Stomach (tissue), 8 donors: ENCODE measurements at regions not wholly inside any gene's neighbourhood (a gene's known extent, or its start where the extent isn't known, plus 50 kb on each side); places are given as distances from the start of the nearest gene placed in this dataset.
A peak's percentile ranks its signal among the peaks of the same experiment; 100 is the strongest.

Source experiments
- DNase-seq, 2 donors: peaks; one replicate each; pipeline versions ENCODE4 v3.0.0 to v3.0.0-alpha.2; 2013 to 2019
- H3K27ac ChIP-seq, 5 donors: fragments of 200-600 bp in 4 of 5; sonication (generic) in 4 of 5; one replicate each; pipeline ENCODE4 v1.5.1; 2013 to 2019; ENCODE audit warnings: mild to moderate bottlenecking in 1 of 5, moderate library complexity in 1 of 5
- H3K27me3 ChIP-seq, 3 donors: fragments of 200-600 bp; sonication (generic); one replicate each; pipeline ENCODE4 v1.5.1; 2017 to 2019; ENCODE audit warnings: mixed run types in 1 of 3
- H3K36me3 ChIP-seq, 4 donors: fragments of 200-600 bp; sonication (generic); 1 replicate in 3 of 4; 2 replicates in 1 of 4; pipeline ENCODE4 v1.5.1; 2016 to 2019
- H3K4me1 ChIP-seq, 4 donors: fragments of 200-600 bp; sonication (generic); one replicate each; pipeline ENCODE4 v1.5.1; 2016 to 2019
- H3K4me3 ChIP-seq, 4 donors: fragments of 200-600 bp; sonication (generic) in 3 of 4; one replicate each; pipeline ENCODE4 v1.5.1; 2016 to 2019; ENCODE audit warnings: mild to moderate bottlenecking in 1 of 4
- H3K9me3 ChIP-seq, 4 donors: fragments of 200-600 bp; sonication (generic); one replicate each; pipeline ENCODE4 v1.5.1; 2016 to 2019
- EP300 ChIP-seq: sonication (generic); formaldehyde crosslinking; IDR thresholded peaks from one replicate; pipeline ENCODE4 v1.6.1; 2017; ENCODE audit warnings: antibody characterized with exemption
- POLR2A ChIP-seq, 4 donors: fragments of 450-650 bp; IDR thresholded peaks; one replicate each; pipeline ENCODE4 v1.6.1; 2016; ENCODE audit warnings: antibody characterized with exemption in 4 of 4, control low read depth in 2 of 4, mild to moderate bottlenecking in 1 of 4, moderate library complexity in 1 of 4
- POLR2AphosphoS5 ChIP-seq, 3 donors: sonication (generic); formaldehyde crosslinking; IDR thresholded peaks; one replicate each; pipeline ENCODE4 v1.6.1; 2016; ENCODE audit warnings: antibody characterized with exemption in 3 of 3
- WGBS, 5 donors: extraction: QIAGEN DNeasy Blood & Tissue Kit in 3 of 5; methylation state at CpG; one replicate each; pipeline versions ENCODE4 v1.1.5 to v1.1.7; 2013 to 2018; 5-methylcytosine and 5-hydroxymethylcytosine counted together
- intact Hi-C: fragments of 100-400 bp; cut with DNase I; formaldehyde crosslinking; loops from one replicate; pipeline ENCODE4 v1.15.1; 2023; ENCODE audit warnings: low total_unique reads
- TF ChIP-seq, protein P1 (sequence below), 7 experiments: fragments of 450-650 bp in 4 of 7; fragments of 200-600 bp in 3 of 7; sonication (generic) in 3 of 7; IDR thresholded peaks; one replicate each; pipeline ENCODE4 v1.5.1; 2016 to 2019; ENCODE audit warnings: antibody characterized with exemption in 7 of 7, control low read depth in 2 of 7, mild to moderate bottlenecking in 1 of 7
- donor health status: healthy with polysubstance abuse.
- donor health status: Bipolar disorder and iron deficiency.
- donor health status: healthy.

DNA sequence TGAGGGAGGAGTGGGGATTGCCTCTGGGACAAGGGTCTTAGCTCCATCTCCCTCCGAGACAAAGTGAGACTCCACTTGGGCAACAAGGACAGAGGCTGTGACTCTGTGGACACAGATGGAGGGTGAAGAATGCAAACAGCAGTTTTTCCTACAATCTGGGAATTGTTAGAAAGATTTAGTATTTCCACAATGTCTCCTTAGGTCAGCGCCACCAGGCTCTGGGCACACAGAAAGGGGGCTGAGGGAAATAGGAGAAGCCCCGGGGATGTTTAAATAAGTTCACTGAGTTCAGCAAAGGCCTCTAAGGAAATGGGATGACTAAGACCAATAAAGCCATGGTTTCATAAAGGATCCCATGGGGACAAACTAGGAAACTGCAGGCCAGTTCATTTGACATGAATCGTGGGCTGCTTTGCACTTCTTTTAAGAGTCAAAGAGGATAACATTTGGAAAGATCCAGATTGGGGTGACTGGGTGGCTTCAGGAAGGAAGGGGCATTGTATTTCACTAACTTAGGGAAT, 219.8 kb upstream of the GLI3 start:
- Histone ChIP-seq H3K36me3 (no peaks in the 10 kb centered on the region), H3K27me3 (no peaks in the 10 kb centered on the region), H3K9me3 (no peaks in the 10 kb centered on the region), H3K4me3 (no peak overlapping the region), H3K4me1 (no peaks in the 10 kb centered on the region), H3K27ac (no peak overlapping the region)
- TF ChIP-seq POLR2A (IDR thresholded peaks at IDR 0.05) = no peak
- TF ChIP-seq, protein P1, sequence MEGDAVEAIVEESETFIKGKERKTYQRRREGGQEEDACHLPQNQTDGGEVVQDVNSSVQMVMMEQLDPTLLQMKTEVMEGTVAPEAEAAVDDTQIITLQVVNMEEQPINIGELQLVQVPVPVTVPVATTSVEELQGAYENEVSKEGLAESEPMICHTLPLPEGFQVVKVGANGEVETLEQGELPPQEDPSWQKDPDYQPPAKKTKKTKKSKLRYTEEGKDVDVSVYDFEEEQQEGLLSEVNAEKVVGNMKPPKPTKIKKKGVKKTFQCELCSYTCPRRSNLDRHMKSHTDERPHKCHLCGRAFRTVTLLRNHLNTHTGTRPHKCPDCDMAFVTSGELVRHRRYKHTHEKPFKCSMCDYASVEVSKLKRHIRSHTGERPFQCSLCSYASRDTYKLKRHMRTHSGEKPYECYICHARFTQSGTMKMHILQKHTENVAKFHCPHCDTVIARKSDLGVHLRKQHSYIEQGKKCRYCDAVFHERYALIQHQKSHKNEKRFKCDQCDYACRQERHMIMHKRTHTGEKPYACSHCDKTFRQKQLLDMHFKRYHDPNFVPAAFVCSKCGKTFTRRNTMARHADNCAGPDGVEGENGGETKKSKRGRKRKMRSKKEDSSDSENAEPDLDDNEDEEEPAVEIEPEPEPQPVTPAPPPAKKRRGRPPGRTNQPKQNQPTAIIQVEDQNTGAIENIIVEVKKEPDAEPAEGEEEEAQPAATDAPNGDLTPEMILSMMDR (IDR thresholded peaks at IDR 0.05) = no peak
- no peak for TF ChIP-seq POLR2AphosphoS5 (IDR thresholded peaks at IDR 0.05)
- no peak for TF ChIP-seq EP300
- no peak for DNase-seq
- WGBS, 5 donors = 72 to 85% (median 77%) methylated on average over 4 of the region's 4 CpGs
- intact Hi-C loops = no loop called here

DNA sequence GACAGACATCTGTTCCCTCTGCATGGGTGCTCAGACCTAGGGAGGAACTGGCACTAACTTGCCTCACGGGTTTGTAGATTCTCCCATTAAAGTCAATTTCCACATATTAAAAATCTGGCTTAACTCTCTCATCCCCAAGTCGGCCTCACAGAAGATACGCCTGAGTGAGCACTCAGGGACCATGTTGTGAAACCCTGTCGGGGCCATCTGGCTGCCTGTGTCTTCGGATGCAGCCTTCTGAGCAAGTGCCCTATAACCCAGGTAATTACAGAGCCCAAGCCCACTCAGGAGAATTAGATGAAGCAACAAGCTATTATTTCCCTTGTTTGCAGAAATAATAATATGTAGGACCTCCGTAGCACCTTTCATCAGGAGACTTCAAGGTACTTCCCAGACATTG, 219.3 kb upstream of the GLI3 start:
- 78 to 94% (median 80%) methylated on average over 6 of the region's 6 CpGs for WGBS, 5 donors
- Histone ChIP-seq H3K27me3 (no peaks in the 10 kb centered on the region), H3K4me3 (no peak overlapping the region), H3K36me3 (no peaks in the 10 kb centered on the region), H3K9me3 (no peaks in the 10 kb centered on the region), H3K27ac (no peak overlapping the region), H3K4me1 (no peaks in the 10 kb centered on the region)
- TF ChIP-seq, protein P1 (IDR thresholded peaks at IDR 0.05) = no peak
- no peak for TF ChIP-seq POLR2AphosphoS5 (IDR thresholded peaks at IDR 0.05)
- TF ChIP-seq POLR2A (IDR thresholded peaks at IDR 0.05) = no peak
- no peak for TF ChIP-seq EP300
- intact Hi-C loops = no loop called here
- no peak for DNase-seq

DNA sequence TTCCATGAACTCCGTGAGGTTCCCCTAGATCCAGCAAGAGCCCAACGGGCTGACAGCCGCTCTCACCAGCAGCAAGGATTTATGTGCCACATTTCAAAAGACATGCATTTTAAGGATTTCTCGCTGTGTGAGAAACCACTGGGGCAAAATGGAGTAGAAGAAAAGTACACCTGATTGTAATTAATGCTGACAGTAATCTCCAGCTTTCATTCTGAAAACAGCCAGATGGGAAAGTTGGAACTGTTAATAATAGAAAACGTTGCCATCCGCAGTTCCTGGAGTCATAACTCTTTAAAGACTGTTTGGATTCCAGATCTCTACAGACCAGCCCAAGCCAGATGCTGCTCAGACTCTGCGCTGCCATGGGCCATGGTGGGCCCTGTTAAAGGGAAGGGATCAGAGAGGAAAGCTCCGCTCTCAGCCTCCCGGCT, 216.9 kb upstream of the GLI3 start:
- intact Hi-C loops = no loop called here
- no peaks in the 10 kb centered on the region for H3K9me3 ChIP-seq
- TF ChIP-seq POLR2AphosphoS5 (IDR thresholded peaks at IDR 0.05) (peak in 1 of 3 donors; percentile 10), EP300 (no peak)
- no peaks in the 10 kb centered on the region for H3K27me3 ChIP-seq
- H3K27ac ChIP-seq = no peak overlapping the region
- H3K4me3 ChIP-seq = no peak overlapping the region
- DNase-seq = peak in 1 of 2 donors; percentile 64
- H3K4me1 ChIP-seq = no peaks in the 10 kb centered on the region
- WGBS, 5 donors = 53 to 78% (median 69%) methylated on average over 9 of the region's 9 CpGs
- H3K36me3 ChIP-seq = no peaks in the 10 kb centered on the region

DNA sequence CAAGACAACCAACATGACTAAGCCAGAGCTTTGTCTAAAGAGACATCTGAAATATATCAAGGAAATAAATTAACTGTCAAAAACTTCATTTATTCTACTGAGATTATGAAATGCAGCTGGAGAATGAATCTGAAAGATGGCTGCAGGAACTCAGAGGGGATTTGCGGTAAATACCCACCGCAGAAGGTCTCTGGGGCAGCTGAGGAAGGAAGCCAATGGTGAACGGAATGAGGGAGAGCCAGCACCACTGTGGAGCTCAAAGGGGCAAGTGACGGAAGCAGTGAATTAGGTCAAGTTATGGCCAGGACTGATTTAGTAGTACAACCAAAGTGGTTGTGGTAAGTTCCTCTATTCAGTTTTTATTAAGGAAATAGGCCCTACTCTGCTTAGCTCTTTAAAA, 215.3 kb upstream of the GLI3 start:
- no peaks in the 10 kb centered on the region for H3K36me3 ChIP-seq
- no peaks in the 10 kb centered on the region for H3K4me1 ChIP-seq
- intact Hi-C loops = no loop called here
- H3K9me3 ChIP-seq = no peaks in the 10 kb centered on the region
- no peak overlapping the region for H3K4me3 ChIP-seq
- DNase-seq = no peak
- H3K27me3 ChIP-seq = no peaks in the 10 kb centered on the region
- no peak overlapping the region for H3K27ac ChIP-seq
- TF ChIP-seq POLR2A (IDR thresholded peaks at IDR 0.05) (no peak), EP300 (no peak), POLR2AphosphoS5 (IDR thresholded peaks at IDR 0.05) (no peak)
- TF ChIP-seq, protein P1 (IDR thresholded peaks at IDR 0.05) = no peak
- whole genome bisulfite sequencing, 5 donors = 67 to 79% (median 75%) methylated on average over 4 of the region's 4 CpGs

DNA sequence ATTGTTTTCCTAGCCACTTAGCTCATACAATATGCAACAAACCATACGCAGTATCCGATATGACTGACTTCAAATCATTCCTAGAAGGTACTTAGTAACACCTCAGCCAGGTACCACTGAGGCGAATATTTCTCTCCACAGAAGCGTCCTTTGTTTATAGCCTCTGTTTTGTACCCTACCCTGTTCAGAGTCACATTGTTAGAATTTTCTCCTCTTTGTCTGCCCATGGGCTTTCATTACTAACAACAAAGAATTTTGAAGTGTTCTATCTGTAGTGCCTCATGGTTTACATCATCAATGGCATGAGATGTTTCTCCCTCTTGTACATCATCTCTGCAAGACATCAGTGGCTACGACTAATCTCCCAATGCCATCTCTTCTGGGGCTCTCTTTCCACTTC, 212.4 kb upstream of the GLI3 start:
- Histone ChIP-seq H3K4me1 (no peaks in the 10 kb centered on the region), H3K27ac (no peak overlapping the region), H3K4me3 (no peak overlapping the region), H3K27me3 (no peaks in the 10 kb centered on the region), H3K36me3 (no peaks in the 10 kb centered on the region), H3K9me3 (no peaks in the 10 kb centered on the region)
- TF ChIP-seq, protein P1 (IDR thresholded peaks at IDR 0.05) = no peak
- TF ChIP-seq POLR2A (IDR thresholded peaks at IDR 0.05) = no peak
- no peak for TF ChIP-seq POLR2AphosphoS5 (IDR thresholded peaks at IDR 0.05)
- no peak for TF ChIP-seq EP300
- no peak for DNase-seq
- intact Hi-C loops = no loop called here
- WGBS, 5 donors = 86 to 94% (median 90%) methylated on average over 5 of the region's 5 CpGs
